ENCODE measurements at regions not wholly inside any gene's neighbourhood (a gene's known extent, or its start where the extent isn't known, plus 50 kb on each side); places are given as distances from the start of the nearest gene placed in this dataset.
A peak's percentile ranks its signal among the peaks of the same experiment; 100 is the strongest.

GRCh38 chr7:82694022-82694421, 250.4 kb upstream of the CACNA2D1 start:
- Mint-ChIP-seq H3K27me3 (ENCODE audit: unreplicated experiment) (peaks cover 4% of the 10 kb centered on the region), H3K4me1 (ENCODE audit: unreplicated experiment) (no peaks in the 10 kb centered on the region), H3K4me3 (ENCODE audit: unreplicated experiment) (no peak overlapping the region), H3K36me3 (ENCODE audit: low read depth, unreplicated experiment) (no peaks in the 10 kb centered on the region), H3K27ac (ENCODE audit: unreplicated experiment) (no peak overlapping the region), H3K9me3 (ENCODE audit: unreplicated experiment) (no peaks in the 10 kb centered on the region)
- DNase-seq (ENCODE audit: low spot score), result no peak
- TF ChIP-seq CTCF (IDR thresholded peaks at IDR 0.05; ENCODE audit: unreplicated experiment), result no peak

- H3K27ac Mint-ChIP-seq (ENCODE audit: unreplicated experiment), result no peak overlapping the region
- no peaks in the 10 kb centered on the region for H3K36me3 Mint-ChIP-seq (ENCODE audit: low read depth, unreplicated experiment)
- H3K9me3 Mint-ChIP-seq (ENCODE audit: unreplicated experiment), result no peaks in the 10 kb centered on the region
- TF ChIP-seq CTCF (IDR thresholded peaks at IDR 0.05; ENCODE audit: unreplicated experiment), result no peak
- DNase-seq (ENCODE audit: low spot score), result no peak
- no peaks in the 10 kb centered on the region for H3K4me1 Mint-ChIP-seq (ENCODE audit: unreplicated experiment)
- H3K4me3 Mint-ChIP-seq (ENCODE audit: unreplicated experiment), result no peak overlapping the region
- peaks cover 4% of the 10 kb centered on the region for H3K27me3 Mint-ChIP-seq (ENCODE audit: unreplicated experiment)
Measured at GRCh38 chr7:82690929-82691328, 247.4 kb upstream of the CACNA2D1 start.

GRCh38 chr7:82685214-82685613, 241.6 kb upstream of the CACNA2D1 start:
- Mint-ChIP-seq H3K4me3 (ENCODE audit: unreplicated experiment) (no peak overlapping the region), H3K4me1 (ENCODE audit: unreplicated experiment) (no peaks in the 10 kb centered on the region), H3K27ac (ENCODE audit: unreplicated experiment) (no peak overlapping the region), H3K27me3 (ENCODE audit: unreplicated experiment) (no peaks in the 10 kb centered on the region), H3K36me3 (ENCODE audit: low read depth, unreplicated experiment) (no peaks in the 10 kb centered on the region), H3K9me3 (ENCODE audit: unreplicated experiment) (no peaks in the 10 kb centered on the region)
- no peak for TF ChIP-seq CTCF (IDR thresholded peaks at IDR 0.05; ENCODE audit: unreplicated experiment)
- DNase-seq (ENCODE audit: low spot score), result no peak

- Mint-ChIP-seq H3K4me1 (ENCODE audit: unreplicated experiment) (peaks cover 7% of the 10 kb centered on the region), H3K9me3 (ENCODE audit: unreplicated experiment) (no peaks in the 10 kb centered on the region), H3K4me3 (ENCODE audit: unreplicated experiment) (no peak overlapping the region), H3K27me3 (ENCODE audit: unreplicated experiment) (no peaks in the 10 kb centered on the region), H3K36me3 (ENCODE audit: low read depth, unreplicated experiment) (no peaks in the 10 kb centered on the region), H3K27ac (ENCODE audit: unreplicated experiment) (peak overlapping the region; percentile 32)
- no peak for TF ChIP-seq CTCF (IDR thresholded peaks at IDR 0.05; ENCODE audit: unreplicated experiment)
- DNase-seq (ENCODE audit: low spot score), result no peak
Measured at GRCh38 chr7:82678716-82679115, 235.1 kb upstream of the CACNA2D1 start.

- Mint-ChIP-seq H3K9me3 (ENCODE audit: unreplicated experiment) (no peaks in the 10 kb centered on the region), H3K4me1 (ENCODE audit: unreplicated experiment) (peaks cover 7% of the 10 kb centered on the region), H3K27ac (ENCODE audit: unreplicated experiment) (no peak overlapping the region), H3K27me3 (ENCODE audit: unreplicated experiment) (no peaks in the 10 kb centered on the region), H3K36me3 (ENCODE audit: low read depth, unreplicated experiment) (no peaks in the 10 kb centered on the region), H3K4me3 (ENCODE audit: unreplicated experiment) (no peak overlapping the region)
- no peak for TF ChIP-seq CTCF (IDR thresholded peaks at IDR 0.05; ENCODE audit: unreplicated experiment)
- no peak for DNase-seq (ENCODE audit: low spot score)
Measured at GRCh38 chr7:82678259-82678658, 234.7 kb upstream of the CACNA2D1 start.
